ENCODE measurements at regions not wholly inside any gene's neighbourhood (a gene's known extent, or its start where the extent isn't known, plus 50 kb on each side); places are given as distances from the start of the nearest gene placed in this dataset.

GRCh38 chr1:38331496-38332210 is 285.1 kb upstream of the POU3F1 start:
- no peak for DNase-seq (ENCODE audit: low spot score)

GRCh38 chr1:38330799-38331198 is 284.2 kb upstream of the POU3F1 start:
- DNase-seq (ENCODE audit: low spot score), result no peak

GRCh38 chr1:38329644-38330043 is 283.1 kb upstream of the POU3F1 start:
- DNase-seq (ENCODE audit: low spot score), result no peak

- DNase-seq (ENCODE audit: low spot score), result no peak
Observed at GRCh38 chr1:38328278-38329035, 281.9 kb upstream of the POU3F1 start.

GRCh38 chr1:38327559-38327973 is 281.0 kb upstream of the POU3F1 start:
- no peak for DNase-seq (ENCODE audit: low spot score)

- DNase-seq (ENCODE audit: low spot score), result no peak
Observed at GRCh38 chr1:38326856-38327255, 280.3 kb upstream of the POU3F1 start.

- no peak for DNase-seq (ENCODE audit: low spot score)
Observed at GRCh38 chr1:38326135-38326534, 279.5 kb upstream of the POU3F1 start.

GRCh38 chr1:38312753-38313152 is 266.2 kb upstream of the POU3F1 start:
- no peak for DNase-seq (ENCODE audit: low spot score)

- no peak for DNase-seq (ENCODE audit: low spot score)
Observed at GRCh38 chr1:38310079-38310478, 263.5 kb upstream of the POU3F1 start.

GRCh38 chr1:38308780-38309179 is 262.2 kb upstream of the POU3F1 start:
- DNase-seq (ENCODE audit: low spot score), result no peak

GRCh38 chr1:38305666-38306065 is 259.1 kb upstream of the POU3F1 start:
- DNase-seq (ENCODE audit: low spot score), result no peak

GRCh38 chr1:38303843-38304242 is 257.2 kb upstream of the POU3F1 start:
- DNase-seq (ENCODE audit: low spot score), result no peak

- no peak for DNase-seq (ENCODE audit: low spot score)
Observed at GRCh38 chr1:38301040-38301439, 254.4 kb upstream of the POU3F1 start.

GRCh38 chr1:38300616-38301015 is 254.0 kb upstream of the POU3F1 start:
- no peak for DNase-seq (ENCODE audit: low spot score)

- DNase-seq (ENCODE audit: low spot score), result no peak
Observed at GRCh38 chr1:38297842-38298241, 251.2 kb upstream of the POU3F1 start.

- DNase-seq (ENCODE audit: low spot score), result no peak
Observed at GRCh38 chr1:38297246-38297645, 250.7 kb upstream of the POU3F1 start.

GRCh38 chr1:38296047-38296446 is 249.5 kb upstream of the POU3F1 start:
- DNase-seq (ENCODE audit: low spot score), result no peak

GRCh38 chr1:38293567-38293966 is 247.0 kb upstream of the POU3F1 start:
- no peak for DNase-seq (ENCODE audit: low spot score)

- DNase-seq (ENCODE audit: low spot score), result no peak
Observed at GRCh38 chr1:38292969-38293368, 246.4 kb upstream of the POU3F1 start.

- no peak for DNase-seq (ENCODE audit: low spot score)
Observed at GRCh38 chr1:38291906-38292521, 245.4 kb upstream of the POU3F1 start.

GRCh38 chr1:38291336-38291735 is 244.7 kb upstream of the POU3F1 start:
- DNase-seq (ENCODE audit: low spot score), result no peak

GRCh38 chr1:38289034-38289433 is 242.4 kb upstream of the POU3F1 start:
- no peak for DNase-seq (ENCODE audit: low spot score)

GRCh38 chr1:38287547-38287946 is 241.0 kb upstream of the POU3F1 start:
- DNase-seq (ENCODE audit: low spot score), result no peak
